GM12892 (cell line): ENCODE measurements at regions not wholly inside any gene's neighbourhood (a gene's known extent, or its start where the extent isn't known, plus 50 kb on each side); places are given as distances from the start of the nearest gene placed in this dataset.

Source experiments
- DNase-seq: peaks from one replicate; pipeline ENCODE4 v3.0.0; 2011; ENCODE audit not compliant: insufficient read length
- FAIRE-seq: peaks from 2 replicates; lab custom pipeline; 2011; peaks lifted over from hg19 to GRCh38; lab: Jason Lieb, UNC
- POLR2A ChIP-seq: IDR thresholded peaks from 2 replicates; pipeline ENCODE4 v1.6.1; 2011; ENCODE audit warnings: low read depth, low read length, control low read depth
- POLR2AphosphoS5 ChIP-seq: IDR thresholded peaks from 2 replicates; pipeline ENCODE4 v1.6.1; 2011; ENCODE audit warnings: low read depth, low read length, control low read depth
- TAF1 ChIP-seq: IDR thresholded peaks from 2 replicates; pipeline ENCODE4 v1.6.1; 2011; ENCODE audit warnings: low read depth, mild to moderate bottlenecking, control low read depth, low read length, borderline replicate concordance

DNA sequence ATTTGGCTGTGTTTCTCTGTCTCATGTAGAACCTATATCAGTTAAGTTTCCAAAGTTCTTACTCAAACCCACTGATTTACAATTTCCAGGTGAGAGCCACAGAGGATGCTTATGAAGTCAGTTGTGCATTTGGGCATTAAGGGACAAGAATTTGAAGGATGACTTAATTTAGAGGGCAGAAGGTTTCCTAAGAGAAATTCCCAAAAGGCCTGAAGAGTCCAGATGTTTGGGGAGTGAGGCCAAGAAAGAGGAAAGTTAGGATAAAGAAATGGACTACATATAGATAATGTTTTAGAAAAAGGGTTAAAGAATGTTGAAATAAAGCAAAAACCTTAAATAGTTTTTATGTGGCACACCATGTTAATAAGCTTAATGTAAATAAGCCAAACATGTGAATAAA is 338.7 kb upstream of the GRM7 start:
- TF ChIP-seq TAF1 (no peak), POLR2AphosphoS5 (no peak), POLR2A (no peak)
- FAIRE-seq (no peak), DNase-seq (no peak)

DNA sequence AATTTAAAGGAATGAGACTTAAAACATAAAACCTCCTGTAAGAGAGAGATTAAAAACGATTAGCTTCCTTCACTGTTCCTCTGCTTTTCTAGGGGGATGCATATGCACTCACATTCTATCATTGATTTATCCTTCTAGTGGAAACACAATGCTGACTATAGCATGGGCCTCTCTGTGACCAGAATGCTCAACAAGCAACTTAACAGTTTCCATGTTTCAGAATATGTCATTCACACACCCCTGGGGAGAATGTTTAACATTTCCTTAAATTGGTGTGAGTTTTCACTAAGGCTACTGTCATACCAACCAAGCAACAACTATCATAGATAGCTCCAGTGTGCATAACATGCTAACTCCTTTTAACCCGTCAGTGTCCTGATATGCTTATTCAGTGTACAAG is 337.9 kb upstream of the GRM7 start:
- no peak for TF ChIP-seq POLR2AphosphoS5
- TF ChIP-seq TAF1, result no peak
- no peak for TF ChIP-seq POLR2A
- no peak for DNase-seq
- FAIRE-seq, result no peak

DNA sequence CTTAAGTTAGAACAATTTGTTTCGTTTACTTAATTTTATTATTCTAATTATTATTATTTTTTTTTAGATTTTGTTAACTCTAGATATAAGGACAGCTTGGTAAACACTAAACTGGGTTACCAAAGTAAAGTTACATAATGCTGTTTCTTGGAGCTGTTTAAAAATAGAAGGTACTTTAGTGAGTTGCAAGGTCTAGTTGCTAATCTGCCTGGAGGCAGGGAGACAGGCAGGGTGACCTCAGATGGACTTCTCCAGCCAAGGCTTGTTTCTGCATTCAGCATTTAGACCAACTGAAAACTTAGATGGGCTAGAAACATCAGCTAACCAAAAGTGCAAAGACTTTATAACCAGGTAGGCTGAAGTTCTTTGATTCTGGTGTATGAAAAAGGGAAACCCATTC is 336.4 kb upstream of the GRM7 start:
- TF ChIP-seq POLR2AphosphoS5 (no peak), TAF1 (no peak), POLR2A (no peak)
- no peak for DNase-seq
- no peak for FAIRE-seq

DNA sequence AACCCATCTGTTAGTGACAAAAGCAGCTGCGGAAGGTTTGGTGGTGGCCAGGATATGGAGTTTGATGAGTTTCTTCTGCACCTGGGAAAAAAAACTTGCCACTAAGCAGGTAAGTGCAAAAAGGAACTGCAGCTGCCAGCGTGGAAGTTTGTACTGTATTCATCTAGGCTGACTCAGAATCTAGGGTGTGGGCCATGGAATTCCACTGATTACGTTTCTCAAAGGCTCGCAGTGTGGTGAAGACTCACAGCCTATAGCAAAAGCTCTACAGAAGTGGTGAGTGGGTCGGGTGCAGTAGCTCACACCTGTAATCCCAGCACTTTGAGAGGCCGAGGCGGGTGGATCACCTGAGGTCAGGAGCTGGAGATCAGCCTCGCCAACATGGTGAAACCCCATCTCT is 334.6 kb upstream of the GRM7 start:
- TF ChIP-seq POLR2A, result no peak
- TF ChIP-seq POLR2AphosphoS5, result no peak
- TF ChIP-seq TAF1, result no peak
- no peak for DNase-seq
- FAIRE-seq, result no peak

DNA sequence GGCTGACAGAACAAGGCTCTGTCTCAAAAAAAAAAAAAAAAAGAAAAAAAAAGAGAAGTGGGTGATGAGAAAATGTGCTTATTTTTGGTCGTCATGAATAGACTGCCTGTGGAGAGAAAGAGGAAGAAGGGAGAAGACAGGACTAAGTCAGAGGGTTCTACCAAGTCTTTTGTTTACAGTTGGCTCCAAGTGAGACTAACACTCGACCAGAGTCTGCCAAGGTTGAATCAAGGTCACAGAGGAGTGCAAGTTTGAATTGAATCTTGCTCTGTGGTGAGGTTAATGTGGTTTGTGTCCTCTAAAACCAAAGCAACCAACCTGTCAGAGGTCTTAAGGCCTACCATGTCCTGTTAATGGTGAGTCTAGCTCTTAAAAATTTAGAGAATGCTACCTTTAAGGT is 334.1 kb upstream of the GRM7 start:
- FAIRE-seq (no peak), DNase-seq (no peak)
- TF ChIP-seq POLR2A (no peak), POLR2AphosphoS5 (no peak), TAF1 (no peak)

DNA sequence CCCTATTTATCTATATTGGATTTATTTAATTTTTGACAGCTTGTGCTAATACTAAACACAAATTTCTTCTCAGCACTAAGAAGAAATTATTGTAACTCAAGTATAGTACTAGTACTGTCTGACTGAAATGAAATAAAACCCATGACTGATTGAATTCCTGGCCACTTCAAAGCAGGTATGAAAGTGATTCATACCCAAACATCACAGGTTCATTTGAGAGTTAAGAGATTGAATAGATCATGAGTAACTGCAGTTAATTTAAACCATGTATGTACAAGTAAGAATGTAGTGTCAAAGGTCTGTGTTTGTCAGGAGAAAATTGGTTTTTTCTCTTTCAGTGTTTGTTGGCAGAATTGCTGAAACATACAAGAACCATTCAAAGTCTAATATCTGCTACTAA is 332.0 kb upstream of the GRM7 start:
- no peak for DNase-seq
- FAIRE-seq, result no peak
- TF ChIP-seq POLR2A (no peak), POLR2AphosphoS5 (no peak), TAF1 (no peak)

DNA sequence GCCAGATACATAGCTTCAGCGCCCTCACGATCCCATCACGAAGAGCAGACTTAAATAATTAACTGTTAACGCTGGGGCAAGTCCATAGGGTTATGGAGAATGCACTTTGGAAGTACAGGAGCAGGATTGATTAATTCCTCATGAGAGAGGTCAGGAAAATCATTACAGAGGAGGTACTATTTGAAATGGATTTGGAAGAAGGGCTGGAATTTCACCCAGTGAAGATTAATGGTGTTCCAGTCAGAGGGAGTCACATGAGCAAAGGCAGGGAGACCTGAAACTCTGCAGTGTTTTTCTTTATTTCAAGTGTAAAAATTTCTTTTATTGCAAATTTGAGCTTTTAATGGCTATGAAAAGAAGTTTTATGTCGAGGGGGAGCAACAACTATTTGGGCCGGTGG is 329.8 kb upstream of the GRM7 start:
- DNase-seq (no peak), FAIRE-seq (no peak)
- TF ChIP-seq TAF1 (no peak), POLR2AphosphoS5 (no peak)

DNA sequence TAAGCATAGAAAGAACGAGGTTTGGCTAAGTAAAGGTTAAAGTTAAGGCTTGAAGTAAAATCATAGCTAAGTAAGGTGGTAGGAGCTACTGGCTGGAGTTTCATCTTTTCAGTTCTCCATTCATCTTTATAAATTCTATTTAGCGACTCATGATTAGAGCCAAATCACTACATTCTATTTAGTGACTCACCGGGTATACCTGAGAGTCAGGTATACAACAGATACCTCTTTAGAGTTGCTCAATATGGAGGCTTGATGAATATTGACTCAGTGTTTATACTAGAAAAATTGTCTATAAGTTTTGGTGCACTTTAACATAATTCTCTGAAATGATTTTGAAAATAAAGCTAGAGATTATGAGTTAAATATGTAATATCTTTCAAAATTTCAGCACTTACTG is 328.8 kb upstream of the GRM7 start:
- no peak for TF ChIP-seq POLR2A
- TF ChIP-seq POLR2AphosphoS5, result no peak
- no peak for TF ChIP-seq TAF1
- FAIRE-seq, result no peak
- DNase-seq, result no peak

DNA sequence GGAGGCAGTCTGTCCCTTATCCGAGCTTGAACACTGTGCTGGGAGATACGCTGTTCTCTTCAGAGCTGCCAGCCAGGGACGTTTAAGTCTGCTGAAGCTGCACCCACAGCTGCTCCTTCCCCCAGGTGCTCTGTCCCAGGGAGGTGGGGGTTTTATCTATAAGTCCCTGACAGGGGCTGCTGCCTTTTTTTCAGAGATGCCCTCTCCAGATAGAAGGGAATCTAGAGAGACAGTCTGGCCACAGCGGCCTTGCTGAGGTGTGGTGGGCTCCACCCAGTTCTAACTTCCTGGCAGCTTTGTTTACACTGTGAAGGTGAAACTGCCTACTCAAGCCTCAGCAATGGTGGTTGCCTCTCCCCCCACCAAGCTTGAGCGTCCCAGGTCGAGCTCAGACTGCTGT is 319.9 kb upstream of the GRM7 start:
- TF ChIP-seq POLR2AphosphoS5, result no peak
- TF ChIP-seq TAF1, result no peak
- TF ChIP-seq POLR2A, result no peak
- FAIRE-seq (no peak), DNase-seq (no peak)

DNA sequence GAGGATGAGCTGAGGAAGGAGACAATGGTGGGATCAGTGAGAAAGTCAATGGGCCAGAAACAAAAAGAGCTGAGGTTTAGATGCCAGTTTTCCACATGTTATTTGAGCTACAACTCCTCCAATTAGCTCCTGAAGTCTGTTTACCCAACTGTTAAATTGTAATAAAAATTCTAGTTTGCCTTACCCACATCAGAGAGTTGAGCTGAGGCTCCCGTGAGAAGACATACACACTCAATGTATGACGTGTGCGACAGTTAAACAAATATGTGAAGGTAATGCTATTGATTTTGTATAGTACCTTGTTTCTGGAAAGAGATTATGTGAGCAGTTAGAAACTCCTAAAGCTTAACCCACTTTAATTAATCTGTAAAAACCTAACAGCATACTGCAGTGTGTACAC is 318.1 kb upstream of the GRM7 start:
- FAIRE-seq, result no peak
- TF ChIP-seq TAF1 (no peak), POLR2AphosphoS5 (no peak), POLR2A (no peak)
- no peak for DNase-seq

DNA sequence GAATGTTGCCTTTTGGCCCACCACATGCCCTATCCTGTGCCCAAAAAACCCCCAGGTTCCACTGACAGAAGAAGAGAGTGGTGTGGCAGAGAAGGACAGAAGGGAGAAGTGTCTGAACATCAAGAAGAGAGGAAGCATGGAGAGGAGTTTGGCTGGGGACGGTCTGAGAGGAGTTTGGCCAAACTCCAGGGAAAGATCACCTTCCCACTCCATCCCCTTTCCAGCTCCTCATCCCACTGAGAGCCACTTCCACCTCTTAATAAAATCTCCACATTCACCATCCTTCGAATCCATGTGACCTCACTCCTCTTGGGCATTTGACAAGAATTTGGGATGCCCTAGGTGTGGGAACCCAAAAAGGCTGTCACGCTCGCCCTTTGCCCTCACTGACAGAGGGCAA is 311.6 kb upstream of the GRM7 start:
- TF ChIP-seq POLR2A, result no peak
- TF ChIP-seq POLR2AphosphoS5, result no peak
- TF ChIP-seq TAF1, result no peak
- FAIRE-seq (no peak), DNase-seq (no peak)

DNA sequence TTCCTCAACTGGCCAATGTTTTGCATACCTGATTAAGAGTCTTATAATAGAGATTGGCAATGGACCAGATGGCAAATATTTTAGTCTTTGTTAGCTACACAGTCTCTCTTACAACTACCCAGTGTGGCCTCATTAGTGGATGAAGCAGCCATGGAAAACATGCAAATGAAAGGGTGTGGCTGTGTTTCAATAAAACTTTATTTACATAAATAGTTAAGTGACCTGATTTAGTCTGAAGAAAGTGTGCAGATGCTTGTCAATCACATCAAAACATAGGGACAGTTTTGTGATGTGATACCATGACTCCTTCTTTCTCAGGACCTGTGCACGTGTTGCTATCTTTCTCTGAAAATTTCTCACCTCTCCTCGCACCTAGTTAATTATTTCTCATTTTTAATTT is 309.8 kb upstream of the GRM7 start:
- FAIRE-seq (no peak), DNase-seq (no peak)
- TF ChIP-seq POLR2AphosphoS5 (no peak), TAF1 (no peak), POLR2A (no peak)

DNA sequence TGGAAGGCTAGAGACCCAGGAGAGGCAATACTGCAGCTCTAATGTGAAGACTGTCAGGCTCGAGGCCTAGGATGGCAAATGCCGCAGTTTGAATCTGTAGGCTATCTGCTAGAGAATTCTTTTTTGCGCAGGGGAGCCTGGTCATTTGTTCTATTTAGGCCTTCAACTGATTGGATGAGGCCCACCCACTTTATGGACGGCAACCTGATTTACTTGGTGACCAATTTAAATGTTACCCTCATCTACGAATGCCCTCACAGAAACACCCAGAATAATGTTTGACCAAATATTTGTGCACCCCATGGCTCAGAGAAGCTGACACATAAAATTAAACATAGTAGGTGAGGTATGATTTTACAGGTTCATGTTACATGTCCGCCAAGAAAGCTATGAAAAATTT is 300.7 kb upstream of the GRM7 start:
- DNase-seq (no peak), FAIRE-seq (no peak)
- no peak for TF ChIP-seq POLR2AphosphoS5
- no peak for TF ChIP-seq TAF1
- TF ChIP-seq POLR2A, result no peak
